PC-3 (cell line): ENCODE measurements at regions not wholly inside any gene's neighbourhood (a gene's known extent, or its start where the extent isn't known, plus 50 kb on each side); places are given as distances from the start of the nearest gene placed in this dataset.

ENCODE experiments used
- CTCF ChIP-seq: fragments of 300-600 bp; sonication (generic); conservative IDR thresholded peaks from 2 replicates; pipeline ENCODE4 v1.5.1; 2017; ENCODE audit warnings: antibody characterized with exemption, low read depth, mild to moderate bottlenecking, low read length
- EZH2phosphoT487 ChIP-seq: fragments of 300-600 bp; sonication (generic); IDR thresholded peaks from 2 replicates; pipeline ENCODE4 v1.6.1; 2018; ENCODE audit warnings: mild to moderate bottlenecking, antibody characterized with exemption, low read length, borderline replicate concordance

- TF ChIP-seq CTCF (no peak), EZH2phosphoT487 (no peak)
Observed at GRCh38 chr9:81303658-81304057, 385.7 kb downstream of the TLE1 start.
